Esophagus squamous epithelium (tissue), 5 donors: ENCODE measurements at regions not wholly inside any gene's neighbourhood (a gene's known extent, or its start where the extent isn't known, plus 50 kb on each side); places are given as distances from the start of the nearest gene placed in this dataset.
"Not testable (repeated sequence)": the region's sequence is repeated elsewhere in the genome, so short reads cannot be mapped to it uniquely, and the experiment has no call there.

Experiments
- DNase-seq: peaks from one replicate; lab custom pipeline; 2025; lab: John Stamatoyannopoulos, UW
- H3K27ac ChIP-seq, 4 donors: fragments of 200-600 bp; sonication (generic); one replicate each; pipeline ENCODE4 v1.5.1; 2016 to 2019; ENCODE audit warnings: mild to moderate bottlenecking in 1 of 4
- H3K27me3 ChIP-seq, 4 donors: fragments of 200-600 bp; sonication (generic); 1 replicate in 3 of 4; 2 replicates in 1 of 4; pipeline versions ENCODE4 v1.5.1 to v1.6.0; 2017 to 2021; ENCODE audit warnings: antibody characterized with exemption in 1 of 4
- H3K36me3 ChIP-seq, 3 donors: fragments of 200-600 bp; sonication (generic); one replicate each; pipeline ENCODE4 v1.5.1; 2016 to 2019
- H3K4me1 ChIP-seq, 3 donors: fragments of 200-600 bp; sonication (generic); one replicate each; pipeline ENCODE4 v1.5.1; 2017 to 2019
- H3K4me3 ChIP-seq, 4 donors: fragments of 200-600 bp; sonication (generic); 1 replicate in 3 of 4; 2 replicates in 1 of 4; pipeline ENCODE4 v1.5.1; 2016 to 2019; ENCODE audit warnings: mild to moderate bottlenecking in 2 of 4, moderate library complexity in 1 of 4
- H3K9me3 ChIP-seq, 3 donors: fragments of 200-600 bp; sonication (generic); one replicate each; pipeline ENCODE4 v1.5.1; 2016 to 2019
- POLR2A ChIP-seq, 4 donors: fragments of 450-650 bp; IDR thresholded peaks; one replicate each; pipeline ENCODE4 v1.6.1; 2017; ENCODE audit warnings: antibody characterized with exemption in 4 of 4, mild to moderate bottlenecking in 4 of 4, moderate library complexity in 3 of 4
- WGBS, 2 donors: methylation state at CpG; one replicate each; pipeline ENCODE4 v1.1.5; 2018; 5-methylcytosine and 5-hydroxymethylcytosine counted together
- intact Hi-C: fragments of 100-400 bp; cut with DNase I; formaldehyde crosslinking; loops from one replicate; pipeline ENCODE4 v1.15.0; 2022
- TF ChIP-seq, protein P1 (sequence below), 6 experiments: fragments of 450-650 bp in 4 of 6; fragments of 200-600 bp in 2 of 6; sonication (generic) in 2 of 6; IDR thresholded peaks; one replicate each; pipeline ENCODE4 v1.5.1; 2016 to 2019; ENCODE audit warnings: antibody characterized with exemption in 6 of 6, mild to moderate bottlenecking in 4 of 6, moderate library complexity in 4 of 6
- donor health status: DM: yes; HTN: yes; CAD: no.

DNA sequence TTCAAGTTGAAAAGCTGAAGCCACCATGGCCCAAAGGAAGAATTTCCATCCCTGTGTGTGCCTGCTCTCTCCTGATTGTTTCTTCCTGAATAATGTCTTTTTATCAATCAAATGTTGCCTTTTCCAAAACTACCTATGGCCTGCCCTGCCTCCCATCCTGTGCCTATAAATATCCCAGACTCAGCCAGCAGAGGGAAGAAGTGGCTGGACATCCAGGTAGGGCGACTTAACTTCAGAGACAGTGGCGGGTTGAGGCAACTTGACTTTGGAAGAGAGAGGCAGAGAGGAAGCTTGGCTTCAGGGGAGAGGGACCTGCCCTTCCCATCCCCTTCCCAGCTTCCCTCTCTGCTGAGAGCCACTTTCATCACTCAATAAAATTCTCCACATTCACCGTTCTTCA lies 133.0 kb downstream of the LCA5 start:
- Histone ChIP-seq H3K27me3 (no peaks in the 10 kb centered on the region), H3K9me3 (no peaks in the 10 kb centered on the region), H3K27ac (no peak overlapping the region), H3K4me1 (no peaks in the 10 kb centered on the region), H3K36me3 (no peaks in the 10 kb centered on the region), H3K4me3 (no peak overlapping the region)
- no peak for TF ChIP-seq POLR2A (IDR thresholded peaks at IDR 0.05)
- TF ChIP-seq, protein P1, sequence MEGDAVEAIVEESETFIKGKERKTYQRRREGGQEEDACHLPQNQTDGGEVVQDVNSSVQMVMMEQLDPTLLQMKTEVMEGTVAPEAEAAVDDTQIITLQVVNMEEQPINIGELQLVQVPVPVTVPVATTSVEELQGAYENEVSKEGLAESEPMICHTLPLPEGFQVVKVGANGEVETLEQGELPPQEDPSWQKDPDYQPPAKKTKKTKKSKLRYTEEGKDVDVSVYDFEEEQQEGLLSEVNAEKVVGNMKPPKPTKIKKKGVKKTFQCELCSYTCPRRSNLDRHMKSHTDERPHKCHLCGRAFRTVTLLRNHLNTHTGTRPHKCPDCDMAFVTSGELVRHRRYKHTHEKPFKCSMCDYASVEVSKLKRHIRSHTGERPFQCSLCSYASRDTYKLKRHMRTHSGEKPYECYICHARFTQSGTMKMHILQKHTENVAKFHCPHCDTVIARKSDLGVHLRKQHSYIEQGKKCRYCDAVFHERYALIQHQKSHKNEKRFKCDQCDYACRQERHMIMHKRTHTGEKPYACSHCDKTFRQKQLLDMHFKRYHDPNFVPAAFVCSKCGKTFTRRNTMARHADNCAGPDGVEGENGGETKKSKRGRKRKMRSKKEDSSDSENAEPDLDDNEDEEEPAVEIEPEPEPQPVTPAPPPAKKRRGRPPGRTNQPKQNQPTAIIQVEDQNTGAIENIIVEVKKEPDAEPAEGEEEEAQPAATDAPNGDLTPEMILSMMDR (IDR thresholded peaks at IDR 0.05), result peak in 1 of 6 experiments; percentile 22
- 21 to 78% methylated on average over 2 to 3 of the region's 3 CpGs for WGBS, 2 donors
- DNase-seq, result no peak
- intact Hi-C loops, result no loop called here

- DNase-seq, result no peak
- 55 to 67% methylated on average over 1 of the region's 1 CpG for WGBS, 2 donors
- Histone ChIP-seq H3K27ac (no peak overlapping the region), H3K4me1 (no peaks in the 10 kb centered on the region), H3K36me3 (no peaks in the 10 kb centered on the region), H3K4me3 (no peak overlapping the region), H3K27me3 (no peaks in the 10 kb centered on the region), H3K9me3 (no peaks in the 10 kb centered on the region)
- TF ChIP-seq, protein P1 (IDR thresholded peaks at IDR 0.05), result no peak
- TF ChIP-seq POLR2A (IDR thresholded peaks at IDR 0.05), result no peak
- intact Hi-C loops, result no loop called here
Observed at GRCh38 chr6:79403563-79403962, 133.7 kb downstream of the LCA5 start.

- intact Hi-C loops, result no loop called here
- TF ChIP-seq POLR2A (IDR thresholded peaks at IDR 0.05), result no peak
- TF ChIP-seq, protein P1 (IDR thresholded peaks at IDR 0.05), result no peak
- Histone ChIP-seq H3K36me3 (no peaks in the 10 kb centered on the region), H3K4me1 (no peaks in the 10 kb centered on the region), H3K27me3 (no peaks in the 10 kb centered on the region), H3K27ac (no peak overlapping the region), H3K4me3 (no peak overlapping the region), H3K9me3 (no peaks in the 10 kb centered on the region)
- no peak for DNase-seq
Observed at GRCh38 chr6:79403086-79403485, 134.1 kb downstream of the LCA5 start.

DNA sequence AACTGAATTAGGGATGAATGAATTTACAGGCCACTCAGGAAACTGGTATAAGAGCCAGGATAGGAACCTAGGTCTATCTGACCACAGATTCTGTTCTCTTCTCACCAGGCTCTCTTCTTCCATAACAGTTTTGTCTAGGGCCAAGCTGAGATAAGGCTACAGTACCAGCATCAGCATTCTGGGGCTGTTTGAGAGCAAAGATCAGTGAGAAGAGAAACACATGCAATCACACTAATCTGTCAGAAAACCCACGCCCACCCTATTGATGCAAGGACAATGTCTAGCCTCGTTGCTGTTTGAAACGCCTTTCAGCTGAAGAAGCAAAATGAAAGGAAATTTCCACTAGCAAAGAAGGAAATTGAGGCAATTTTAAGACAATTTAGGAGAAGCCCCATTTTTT lies 137.7 kb downstream of the LCA5 start:
- intact Hi-C loops, result no loop called here

DNA sequence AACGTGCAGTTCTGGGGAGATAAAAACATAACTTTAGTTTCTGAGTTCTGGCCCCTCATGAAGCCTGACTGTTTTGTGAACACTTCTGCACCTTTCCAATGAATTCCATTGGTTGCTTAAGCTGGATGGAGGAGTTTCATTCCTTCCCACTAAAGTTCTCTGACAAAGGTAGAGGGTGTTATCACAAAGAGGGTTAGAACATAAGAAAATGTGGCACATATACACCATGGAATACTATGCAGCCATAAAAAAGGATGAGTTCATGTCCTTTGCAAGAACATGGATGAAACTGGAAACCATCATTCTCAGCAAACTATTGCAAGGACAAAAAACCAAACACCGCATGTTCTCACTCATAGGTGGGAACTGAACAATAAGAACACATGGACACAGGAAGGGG lies 138.6 kb downstream of the LCA5 start:
- DNase-seq, H3K9me3 ChIP-seq, H3K36me3 ChIP-seq, H3K4me3 ChIP-seq, H3K27ac ChIP-seq, intact Hi-C loops, H3K27me3 ChIP-seq, H3K4me1 ChIP-seq: not testable (repeated sequence)
- WGBS, 2 donors, result 81 to 94% methylated on average over 2 of the region's 2 CpGs

More for the DNA sequence above, 137.7 kb downstream of the LCA5 start:
- no peak for TF ChIP-seq POLR2A (IDR thresholded peaks at IDR 0.05)
- TF ChIP-seq, protein P1 (IDR thresholded peaks at IDR 0.05), result no peak
- Histone ChIP-seq H3K27me3 (no peaks in the 10 kb centered on the region), H3K27ac (no peak overlapping the region), H3K4me1 (no peaks in the 10 kb centered on the region), H3K4me3 (no peak overlapping the region), H3K9me3 (no peaks in the 10 kb centered on the region), H3K36me3 (no peaks in the 10 kb centered on the region)
- DNase-seq, result no peak
- WGBS, 2 donors, result 62 to 65% methylated on average over 3 of the region's 3 CpGs

GRCh38 chr6:79396625-79397024 lies 140.6 kb downstream of the LCA5 start:
- H3K27ac ChIP-seq, result no peak overlapping the region
- H3K27me3 ChIP-seq, result no peaks in the 10 kb centered on the region
- H3K36me3 ChIP-seq, result no peaks in the 10 kb centered on the region
- no peak for TF ChIP-seq POLR2A (IDR thresholded peaks at IDR 0.05)
- TF ChIP-seq, protein P1 (IDR thresholded peaks at IDR 0.05), result no peak
- H3K9me3 ChIP-seq, result no peaks in the 10 kb centered on the region
- 85 to 90% methylated on average over 2 of the region's 2 CpGs for WGBS, 2 donors
- no peak overlapping the region for H3K4me3 ChIP-seq
- H3K4me1 ChIP-seq, result no peaks in the 10 kb centered on the region
- intact Hi-C loops, result no loop called here
- DNase-seq, result no peak
